ENCODE measurements at regions not wholly inside any gene's neighbourhood (a gene's known extent, or its start where the extent isn't known, plus 50 kb on each side); places are given as distances from the start of the nearest gene placed in this dataset.

DNA sequence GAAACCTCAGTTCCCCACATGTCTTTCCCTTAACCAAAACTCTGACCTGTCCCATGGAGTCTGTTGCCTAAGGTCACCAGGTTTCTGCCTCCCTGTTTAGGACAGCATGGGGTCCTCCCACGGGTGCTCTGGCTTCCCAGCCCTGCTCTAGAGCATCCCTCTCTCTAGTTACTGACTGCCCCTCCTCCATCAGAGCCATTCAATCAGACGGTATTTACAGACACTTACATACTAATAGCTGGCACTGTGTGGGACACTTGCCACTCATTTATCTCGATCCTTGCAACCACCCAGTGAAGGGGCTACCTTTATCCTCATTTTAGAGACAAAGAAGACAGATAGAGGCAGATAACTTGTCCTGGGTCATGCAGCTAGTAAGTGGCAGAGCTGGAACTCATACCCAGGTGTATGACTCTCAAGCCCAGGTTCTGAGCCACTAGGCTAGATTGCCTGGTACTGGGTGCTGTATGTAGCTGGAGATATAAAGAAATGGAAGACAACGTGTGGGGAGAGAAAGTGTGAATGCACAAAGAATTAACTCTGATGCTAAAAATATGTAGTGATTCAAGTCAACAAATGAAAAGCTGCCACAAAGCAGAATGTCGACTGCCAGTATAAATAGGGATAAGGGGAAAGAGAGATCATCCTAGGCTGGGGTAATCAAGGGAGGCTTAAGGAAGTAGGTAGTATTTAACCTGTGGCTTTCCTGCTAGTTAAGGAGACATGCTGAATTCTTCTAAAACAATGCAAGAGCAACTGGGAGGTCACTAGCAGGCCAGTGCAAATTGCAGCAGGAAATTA lies 52.5 kb upstream of the PDE8B start:
- no peak for DNase-seq

DNA sequence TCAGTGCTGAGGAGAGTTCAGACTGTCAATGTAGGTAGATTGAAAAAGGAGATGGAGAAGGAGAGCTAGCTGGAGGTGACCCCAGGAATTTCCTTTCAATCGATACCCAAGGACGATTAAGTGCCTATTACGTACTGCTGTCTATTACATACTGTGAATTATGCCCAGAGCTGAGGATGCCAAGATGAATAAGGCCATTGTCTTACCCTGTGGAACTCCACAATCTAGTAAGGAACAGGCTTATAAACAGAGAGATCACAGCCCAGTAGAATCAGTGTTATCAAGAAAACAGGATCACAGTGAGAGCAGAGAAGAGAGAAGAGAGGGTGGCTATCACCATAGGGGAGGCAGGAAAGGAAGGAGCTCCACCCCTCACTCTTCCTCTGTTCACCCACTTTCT lies 54.1 kb upstream of the PDE8B start:
- DNase-seq: no peak

DNA sequence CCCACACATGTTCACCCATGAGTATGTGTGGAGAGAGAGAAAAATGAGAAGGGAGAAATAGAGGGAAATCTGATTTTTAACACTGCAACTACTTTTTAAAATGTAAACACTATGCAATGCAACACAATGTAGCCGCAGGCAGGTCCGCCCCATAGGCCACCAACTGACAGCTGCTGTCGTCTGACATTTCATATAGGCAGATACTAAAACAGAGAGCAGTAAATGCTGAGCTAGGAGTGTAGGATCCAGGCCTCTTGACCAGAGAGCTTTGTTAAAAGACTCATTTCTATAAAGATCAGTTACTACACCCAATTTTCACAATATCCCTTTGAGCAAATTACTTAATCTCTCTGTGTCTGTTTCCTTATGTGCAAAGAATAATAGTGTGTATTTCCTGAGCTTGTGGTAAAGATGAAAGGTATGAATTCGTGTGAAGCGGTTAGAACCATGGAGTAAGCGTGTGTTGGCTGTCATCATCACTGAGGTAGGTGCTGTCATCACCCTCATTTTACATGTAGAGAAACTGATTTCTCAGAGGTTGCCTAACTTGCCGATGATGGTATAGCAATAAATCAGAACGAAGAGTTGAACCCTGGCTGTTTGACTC lies 55.2 kb upstream of the PDE8B start:
- peak; percentile 56 for DNase-seq

DNA sequence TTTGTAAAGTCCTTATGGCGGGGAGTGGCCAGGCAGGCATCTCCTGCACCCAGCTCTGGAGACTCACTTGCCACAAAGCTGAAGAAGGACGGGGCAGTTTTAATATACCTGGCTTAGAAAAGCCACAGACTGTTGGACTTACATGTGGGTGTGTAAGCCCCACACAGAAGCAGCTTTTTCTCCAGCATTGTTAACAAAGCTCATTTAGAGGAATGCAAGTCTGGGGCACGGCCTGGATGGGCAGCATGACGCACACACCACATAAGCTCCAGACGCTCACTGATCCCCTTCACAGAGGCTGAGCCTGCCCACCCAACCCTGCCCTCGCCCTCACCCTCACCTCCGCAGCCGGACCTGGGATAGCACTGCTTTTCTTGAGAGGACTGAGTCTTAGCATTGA lies 58.0 kb upstream of the PDE8B start:
- DNase-seq: no peak

DNA sequence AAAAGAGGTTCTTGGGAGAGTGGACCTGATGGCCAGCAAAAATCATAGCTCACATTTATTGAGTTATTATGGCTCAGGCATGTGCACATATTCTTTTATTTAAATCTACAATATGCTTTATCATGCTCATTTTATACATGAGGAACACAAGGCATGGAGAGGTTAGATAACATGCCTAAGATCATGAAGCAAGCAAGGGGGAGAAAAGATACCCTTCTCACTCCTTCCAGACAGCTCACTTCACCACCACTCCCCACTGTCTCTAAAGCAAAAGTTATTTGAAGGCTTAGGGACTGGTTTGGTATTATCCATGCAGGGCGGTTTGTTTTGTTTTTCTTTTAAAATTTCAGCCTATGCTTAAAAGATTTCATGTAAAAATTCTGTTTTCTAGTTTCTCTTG lies 59.0 kb upstream of the PDE8B start:
- DNase-seq: no peak

DNA sequence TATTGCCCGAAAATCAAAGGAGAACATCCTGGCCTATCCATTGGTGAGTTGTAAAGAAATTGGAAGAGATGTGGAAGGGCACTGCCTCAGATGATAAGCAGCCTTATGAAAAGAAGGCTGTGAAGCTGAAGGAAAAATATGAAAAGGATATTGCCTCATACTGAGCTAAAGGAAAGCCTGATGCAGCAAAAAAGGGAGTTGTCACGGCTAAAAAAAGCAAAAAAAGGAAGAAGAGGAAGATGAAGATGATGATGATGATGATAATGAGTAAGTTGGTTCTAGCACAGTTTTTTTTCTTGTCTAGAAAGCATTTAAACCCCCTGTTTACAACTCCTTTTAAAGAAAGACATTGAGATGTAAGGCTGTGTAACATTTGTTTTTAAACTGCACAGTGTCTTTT lies 59.8 kb upstream of the ZBED3 start:
- no peak for DNase-seq

DNA sequence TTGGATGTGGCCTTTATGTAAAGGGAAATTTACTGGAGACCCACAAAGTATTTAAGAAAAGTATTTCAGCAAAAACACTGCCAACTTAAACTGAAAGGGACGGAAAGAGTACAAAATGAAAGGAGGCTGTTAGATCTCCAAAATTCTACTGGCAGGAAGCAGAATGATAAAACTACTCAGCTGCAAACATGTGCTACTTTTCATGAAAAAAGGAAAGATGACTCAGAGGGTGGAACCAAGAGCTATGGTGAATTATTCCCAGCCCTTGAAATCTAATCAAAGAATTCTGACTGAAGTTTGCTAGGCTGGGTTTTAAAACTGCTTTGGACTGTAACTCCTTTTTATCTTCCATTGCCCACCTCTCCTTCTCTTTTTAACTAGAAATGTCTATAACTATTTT lies 58.6 kb upstream of the ZBED3 start:
- no peak for DNase-seq

DNA sequence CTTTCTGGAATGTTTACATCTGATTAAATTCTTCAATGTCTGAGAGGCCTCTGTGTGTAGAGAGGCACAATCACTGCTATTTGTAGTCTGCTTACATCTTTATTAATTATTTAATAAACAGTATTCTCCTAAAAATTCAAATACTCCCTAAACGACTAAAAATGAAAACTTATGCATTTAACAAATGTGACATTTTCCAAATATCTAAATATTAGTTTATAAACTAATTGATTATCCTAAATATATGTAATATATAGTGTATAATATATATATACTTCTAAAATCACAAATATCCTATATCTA lies 57.7 kb upstream of the ZBED3 start:
- no peak for DNase-seq

DNA sequence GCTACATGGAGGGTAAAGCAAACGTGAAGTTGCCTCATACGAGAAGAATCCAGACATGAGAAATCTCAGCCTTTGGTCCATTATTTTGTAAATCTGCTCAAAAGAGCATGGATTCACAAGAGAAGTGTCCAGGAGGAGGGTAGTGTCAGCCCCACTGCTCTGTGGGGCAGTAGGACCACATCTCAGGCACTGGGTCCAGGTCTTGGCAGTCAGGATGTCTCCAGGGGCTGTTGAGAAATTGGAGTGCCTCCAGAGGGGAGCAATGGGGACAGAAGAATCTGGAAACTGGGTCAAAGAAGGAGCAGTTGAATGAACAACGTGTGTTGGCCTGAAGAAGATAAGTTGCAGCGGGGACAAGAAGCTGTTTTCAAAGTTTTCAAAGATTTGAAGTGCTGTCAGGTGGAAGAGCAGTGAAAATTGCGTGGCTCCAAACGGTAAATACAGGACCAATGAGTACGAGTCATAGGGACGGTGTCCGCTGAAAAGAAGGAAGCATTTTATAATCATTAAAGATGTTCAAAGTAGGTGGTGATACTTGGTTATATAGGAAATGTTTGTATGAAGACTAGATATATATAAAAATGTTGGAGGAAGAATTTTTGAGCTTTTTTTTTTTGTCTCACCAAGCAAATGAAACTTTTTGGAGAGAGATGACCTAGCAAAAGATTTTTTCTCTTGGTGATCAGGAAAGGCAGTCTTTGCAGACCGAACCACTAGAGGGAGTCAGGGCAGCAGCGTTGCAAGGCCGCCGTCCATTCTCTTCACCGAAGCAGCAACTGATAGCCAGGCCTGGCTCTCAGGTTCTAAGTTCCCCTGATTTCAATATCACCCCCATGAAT lies 57.1 kb upstream of the ZBED3 start:
- DNase-seq: peak; percentile 68

DNA sequence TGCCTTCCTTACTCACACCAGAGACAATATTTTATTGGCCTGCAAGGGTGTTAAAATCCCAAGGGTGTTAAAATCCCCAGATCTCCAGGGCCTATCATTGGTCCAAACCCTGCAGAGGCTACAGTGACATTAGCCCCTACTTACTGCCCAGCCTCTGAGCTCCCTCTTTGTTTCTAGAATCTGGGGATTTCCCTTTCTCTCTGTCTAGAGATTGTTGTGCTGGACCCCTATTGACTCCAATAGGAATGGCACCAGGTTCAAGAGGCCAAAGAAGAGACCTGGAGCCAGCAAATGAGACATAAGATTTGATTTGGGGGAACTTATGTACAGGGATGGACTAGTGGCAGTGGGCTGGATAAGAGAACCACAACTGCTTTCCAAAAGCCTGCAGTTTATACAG lies 53.3 kb upstream of the ZBED3 start:
- no peak for DNase-seq

DNA sequence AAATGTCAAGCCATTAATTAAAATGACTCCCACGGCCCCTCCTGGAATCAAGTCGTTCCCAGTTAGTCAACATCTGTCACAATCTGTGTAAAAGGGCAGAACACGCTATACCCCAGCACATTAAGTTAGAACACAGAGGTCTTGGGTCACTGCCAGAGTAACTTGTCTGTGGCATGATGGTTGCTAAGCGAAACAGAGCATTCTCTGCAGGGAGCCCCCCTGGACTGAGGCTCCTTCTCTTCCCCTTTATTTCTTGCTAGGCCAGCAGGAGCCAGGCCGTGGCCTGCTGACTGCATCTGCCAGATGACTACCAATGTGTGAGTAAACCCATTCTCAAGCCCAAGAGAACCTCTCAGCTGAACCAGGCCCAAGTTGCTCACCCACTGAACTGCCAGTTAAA lies 51.9 kb upstream of the ZBED3 start:
- no peak for DNase-seq
